ENCODE measurements at regions not wholly inside any gene's neighbourhood (a gene's known extent, or its start where the extent isn't known, plus 50 kb on each side); places are given as distances from the start of the nearest gene placed in this dataset.

DNA sequence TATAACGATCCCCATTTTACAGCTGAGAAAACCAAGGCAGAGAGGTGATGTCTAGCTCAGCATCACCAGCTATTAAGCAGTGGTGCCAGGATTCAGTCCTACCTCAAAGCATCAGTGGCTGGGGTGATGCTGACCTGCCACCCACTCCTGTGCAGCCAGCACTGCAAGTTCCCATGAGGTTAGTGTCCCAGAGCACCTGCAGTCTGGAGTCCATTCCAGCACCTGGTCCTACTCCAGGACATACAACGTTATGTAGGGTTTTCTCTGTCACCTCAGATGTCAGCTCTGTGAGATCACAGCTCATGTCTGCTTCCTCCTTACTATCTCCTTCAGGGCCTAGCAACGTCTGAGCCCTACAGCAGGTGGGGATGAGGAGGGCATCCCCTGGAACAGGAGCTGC, 328.0 kb upstream of the HS6ST1 start:
- no peaks in the 10 kb centered on the region for H3K36me3 ChIP-seq (ENCODE audit: control insufficient read depth in 2 of 2, insufficient read depth in 2 of 2, low read length in 1 of 2)
- peaks cover 6 to 34% of the 10 kb centered on the region in 2 donors for H3K4me1 ChIP-seq (ENCODE audit: control insufficient read depth in 2 of 2, insufficient read depth in 2 of 2, low read length in 2 of 2)
- DNase-seq (ENCODE audit: low read depth in 6 of 9, low spot score in 9 of 9), result peak in 1 of 9 donors; percentile 31
- 40% methylated on average over 3 of the region's 3 CpGs for WGBS
- no peaks in the 10 kb centered on the region for H3K9me3 ChIP-seq (ENCODE audit: control insufficient read depth in 2 of 2, insufficient read depth in 1 of 2, low read length in 1 of 2)
- H3K27me3 ChIP-seq (ENCODE audit: control insufficient read depth in 2 of 2, insufficient read depth in 1 of 2, low read length in 1 of 2), result no peaks in the 10 kb centered on the region
- H3K4me3 ChIP-seq (ENCODE audit: low read length in 2 of 2), result no peak overlapping the region
- H3K27ac ChIP-seq (ENCODE audit: low read depth in 1 of 2, low read length in 1 of 2), result peak overlapping the region in 1 of 2 donors; percentile 36

DNA sequence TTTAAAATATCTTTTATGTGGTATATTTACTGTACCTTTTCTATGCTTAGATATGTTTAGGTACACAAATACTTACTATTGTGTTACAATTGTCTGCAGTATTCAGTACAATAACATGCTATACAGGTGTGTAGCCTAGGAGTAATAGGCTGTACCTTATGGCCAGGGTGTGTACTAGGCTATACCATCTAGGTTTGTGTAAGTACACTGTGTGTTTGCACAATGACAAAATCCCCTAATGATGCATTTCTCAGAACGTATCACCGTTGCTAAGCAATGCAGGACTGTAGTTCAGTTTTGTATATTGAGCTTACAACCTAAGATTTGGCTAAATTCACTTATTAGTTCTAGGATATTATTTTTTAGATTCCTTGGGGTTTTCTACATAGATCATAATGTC, 332.3 kb upstream of the HS6ST1 start:
- peaks cover 0 to 15% of the 10 kb centered on the region in 2 donors for H3K4me1 ChIP-seq (ENCODE audit: control insufficient read depth in 2 of 2, insufficient read depth in 2 of 2, low read length in 2 of 2)
- H3K27ac ChIP-seq (ENCODE audit: low read depth in 1 of 2, low read length in 1 of 2), result no peak overlapping the region
- DNase-seq (ENCODE audit: low read depth in 6 of 9, low spot score in 9 of 9), result no peak
- H3K27me3 ChIP-seq (ENCODE audit: control insufficient read depth in 2 of 2, insufficient read depth in 1 of 2, low read length in 1 of 2), result no peaks in the 10 kb centered on the region
- H3K4me3 ChIP-seq (ENCODE audit: low read length in 2 of 2), result no peak overlapping the region
- no peaks in the 10 kb centered on the region for H3K36me3 ChIP-seq (ENCODE audit: control insufficient read depth in 2 of 2, insufficient read depth in 2 of 2, low read length in 1 of 2)
- WGBS, result 71% methylated on average over 2 of the region's 2 CpGs
- no peaks in the 10 kb centered on the region for H3K9me3 ChIP-seq (ENCODE audit: control insufficient read depth in 2 of 2, insufficient read depth in 1 of 2, low read length in 1 of 2)

DNA sequence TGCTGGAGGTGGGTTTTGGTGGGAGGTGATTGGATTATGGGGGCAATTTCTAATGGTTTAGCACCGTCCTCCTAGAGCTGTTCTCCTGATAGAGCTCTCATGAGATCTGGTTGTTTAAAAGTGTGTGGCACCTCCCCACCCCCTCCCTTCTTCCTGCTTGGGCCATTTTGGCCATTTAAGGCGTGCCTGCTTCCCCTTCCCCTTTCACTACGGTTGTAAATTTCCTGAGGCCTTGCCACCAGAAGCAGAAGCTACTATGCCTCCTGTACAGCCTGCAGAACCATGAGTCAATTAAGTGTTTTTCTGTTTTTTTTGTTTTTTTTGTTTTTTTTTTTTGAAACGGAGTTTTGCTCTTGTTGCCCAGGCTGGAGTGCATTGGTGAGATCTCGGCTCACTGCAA, 335.7 kb upstream of the HS6ST1 start:
- H3K9me3 ChIP-seq (ENCODE audit: control insufficient read depth in 2 of 2, insufficient read depth in 1 of 2, low read length in 1 of 2), result peaks cover 0 to 4% of the 10 kb centered on the region in 2 donors
- no peaks in the 10 kb centered on the region for H3K27me3 ChIP-seq (ENCODE audit: control insufficient read depth in 2 of 2, insufficient read depth in 1 of 2, low read length in 1 of 2)
- WGBS, result 59% methylated on average over 5 of the region's 5 CpGs
- H3K4me3 ChIP-seq (ENCODE audit: low read length in 2 of 2), result no peak overlapping the region
- H3K36me3 ChIP-seq (ENCODE audit: control insufficient read depth in 2 of 2, insufficient read depth in 2 of 2, low read length in 1 of 2), result no peaks in the 10 kb centered on the region
- H3K4me1 ChIP-seq (ENCODE audit: control insufficient read depth in 2 of 2, insufficient read depth in 2 of 2, low read length in 2 of 2), result peaks cover 0 to 4% of the 10 kb centered on the region in 2 donors
- peak in 1 of 9 donors; percentile 47 for DNase-seq (ENCODE audit: low read depth in 6 of 9, low spot score in 9 of 9)
- no peak overlapping the region for H3K27ac ChIP-seq (ENCODE audit: low read depth in 1 of 2, low read length in 1 of 2)

DNA sequence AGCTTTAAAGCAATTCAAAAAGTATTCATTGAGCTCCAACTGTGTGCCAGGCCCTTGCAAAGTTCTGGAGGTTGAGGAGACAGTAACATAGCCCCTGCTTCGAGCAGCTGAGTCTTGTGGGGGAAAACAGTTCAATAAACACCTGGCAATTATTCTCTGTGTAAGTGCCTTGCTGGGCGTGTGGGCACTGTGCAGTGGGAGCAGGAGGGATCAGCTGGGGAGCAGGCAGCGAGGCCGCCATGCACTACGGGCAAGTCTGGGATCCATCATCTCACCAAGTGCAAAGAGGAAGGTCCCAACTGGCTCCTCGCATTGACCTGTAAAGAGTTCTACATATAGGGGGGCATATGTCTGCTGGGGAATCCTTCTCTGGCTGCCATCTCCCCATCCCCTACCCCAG, 342.2 kb upstream of the HS6ST1 start:
- H3K9me3 ChIP-seq (ENCODE audit: control insufficient read depth in 2 of 2, insufficient read depth in 1 of 2, low read length in 1 of 2), result peaks cover 0 to 11% of the 10 kb centered on the region in 2 donors
- H3K27me3 ChIP-seq (ENCODE audit: control insufficient read depth in 2 of 2, insufficient read depth in 1 of 2, low read length in 1 of 2), result no peaks in the 10 kb centered on the region
- DNase-seq (ENCODE audit: low read depth in 6 of 9, low spot score in 9 of 9), result peak in 1 of 9 donors; percentile 32
- H3K36me3 ChIP-seq (ENCODE audit: control insufficient read depth in 2 of 2, insufficient read depth in 2 of 2, low read length in 1 of 2), result no peaks in the 10 kb centered on the region
- no peak overlapping the region for H3K27ac ChIP-seq (ENCODE audit: low read depth in 1 of 2, low read length in 1 of 2)
- H3K4me1 ChIP-seq (ENCODE audit: control insufficient read depth in 2 of 2, insufficient read depth in 2 of 2, low read length in 2 of 2), result peaks cover 18 to 52% of the 10 kb centered on the region in 2 donors
- no peak overlapping the region for H3K4me3 ChIP-seq (ENCODE audit: low read length in 2 of 2)
- 55% methylated on average over 6 of the region's 6 CpGs for WGBS

DNA sequence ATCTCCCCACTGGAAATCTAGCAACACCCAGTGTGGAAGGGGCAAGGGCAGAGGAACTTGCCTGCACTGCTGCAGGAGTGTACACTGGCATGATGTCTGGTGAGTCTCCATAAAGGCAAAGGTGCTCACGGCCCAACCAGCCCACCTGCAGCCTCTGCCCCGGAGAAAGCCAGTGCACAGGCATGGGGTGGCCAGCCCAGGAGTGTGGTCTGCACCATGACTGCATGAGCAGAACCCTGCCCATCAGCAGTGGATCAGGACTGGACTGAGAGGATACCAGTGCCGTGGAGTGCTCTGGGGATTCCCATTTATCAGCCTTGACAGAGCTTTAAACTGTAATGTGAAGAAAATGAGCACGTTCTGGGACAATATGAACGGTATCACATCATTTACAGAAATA, 342.6 kb upstream of the HS6ST1 start:
- DNase-seq (ENCODE audit: low read depth in 6 of 9, low spot score in 9 of 9), result no peak
- Histone ChIP-seq H3K27ac (ENCODE audit: low read depth in 1 of 2, low read length in 1 of 2) (no peak overlapping the region), H3K36me3 (ENCODE audit: control insufficient read depth in 2 of 2, insufficient read depth in 2 of 2, low read length in 1 of 2) (no peaks in the 10 kb centered on the region), H3K4me3 (ENCODE audit: low read length in 2 of 2) (no peak overlapping the region), H3K27me3 (ENCODE audit: control insufficient read depth in 2 of 2, insufficient read depth in 1 of 2, low read length in 1 of 2) (no peaks in the 10 kb centered on the region), H3K4me1 (ENCODE audit: control insufficient read depth in 2 of 2, insufficient read depth in 2 of 2, low read length in 2 of 2) (peaks cover 18 to 52% of the 10 kb centered on the region in 2 donors), H3K9me3 (ENCODE audit: control insufficient read depth in 2 of 2, insufficient read depth in 1 of 2, low read length in 1 of 2) (peaks cover 0 to 11% of the 10 kb centered on the region in 2 donors)
- 90% methylated on average over 5 of the region's 5 CpGs for WGBS

DNA sequence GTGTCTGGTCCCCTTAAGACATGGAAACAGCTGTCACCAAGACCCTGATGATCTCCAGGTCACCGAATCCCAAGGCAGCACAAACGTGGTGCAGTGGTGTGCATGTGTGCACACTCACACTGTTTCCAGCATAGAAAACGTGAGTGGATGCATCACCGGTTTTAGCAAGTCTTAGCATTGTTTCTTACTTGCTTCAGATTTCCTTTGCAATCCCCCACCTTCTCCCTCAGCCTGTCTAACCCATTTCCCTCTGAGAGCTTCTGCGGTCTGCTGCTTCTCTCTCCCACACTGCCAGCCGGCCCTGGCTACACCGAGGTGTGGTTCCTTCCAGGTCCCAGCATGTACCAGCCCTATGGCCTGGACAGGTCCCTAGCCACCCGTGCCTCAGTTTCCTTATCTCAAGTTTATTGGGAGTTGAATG, 343.4 kb upstream of the HS6ST1 start:
- peak overlapping the region in 1 of 2 donors; percentile 19 for H3K27ac ChIP-seq (ENCODE audit: low read depth in 1 of 2, low read length in 1 of 2)
- WGBS, result 9% methylated on average over 8 of the region's 8 CpGs
- H3K36me3 ChIP-seq (ENCODE audit: control insufficient read depth in 2 of 2, insufficient read depth in 2 of 2, low read length in 1 of 2), result no peaks in the 10 kb centered on the region
- H3K27me3 ChIP-seq (ENCODE audit: control insufficient read depth in 2 of 2, insufficient read depth in 1 of 2, low read length in 1 of 2), result no peaks in the 10 kb centered on the region
- H3K9me3 ChIP-seq (ENCODE audit: control insufficient read depth in 2 of 2, insufficient read depth in 1 of 2, low read length in 1 of 2), result peaks cover 0 to 8% of the 10 kb centered on the region in 2 donors
- peaks cover 18 to 52% of the 10 kb centered on the region in 2 donors for H3K4me1 ChIP-seq (ENCODE audit: control insufficient read depth in 2 of 2, insufficient read depth in 2 of 2, low read length in 2 of 2)
- no peak overlapping the region for H3K4me3 ChIP-seq (ENCODE audit: low read length in 2 of 2)
- DNase-seq (ENCODE audit: low read depth in 6 of 9, low spot score in 9 of 9), result peak in 3 of 9 donors; percentile 35 to 65 (median 40)

DNA sequence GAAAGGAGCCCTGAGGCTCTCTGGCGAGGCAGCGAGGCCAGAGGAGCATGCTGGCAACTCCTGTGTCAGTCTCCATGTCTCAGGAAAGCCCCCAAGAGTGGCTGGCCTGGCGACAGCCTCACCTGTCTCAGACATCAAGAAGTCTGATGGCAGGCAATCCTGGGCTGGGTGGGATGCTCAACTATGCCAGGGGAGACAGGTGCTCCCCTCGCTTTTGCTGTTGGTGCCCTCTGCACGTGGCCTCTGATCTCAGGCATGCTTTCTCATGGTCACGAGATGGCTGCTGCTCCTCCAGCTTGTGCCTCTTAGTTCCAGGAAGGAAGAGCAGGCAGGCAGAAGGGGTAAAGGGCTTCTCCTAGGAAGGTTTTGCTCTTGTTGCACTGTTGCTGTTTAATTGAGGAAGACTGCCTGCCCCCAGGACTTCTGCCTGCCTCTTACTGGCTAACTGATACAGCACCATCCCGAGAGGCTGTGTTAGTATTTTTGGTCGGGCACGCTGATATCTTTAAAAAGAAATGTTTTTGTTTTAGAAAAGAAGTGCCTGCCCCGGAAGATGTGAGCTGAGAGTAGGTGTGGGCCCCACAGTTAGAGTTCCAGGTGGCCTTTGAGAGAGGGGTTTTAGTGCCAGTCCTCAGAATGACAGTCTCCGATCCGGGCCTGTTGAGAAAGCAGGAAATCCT, 344.8 kb upstream of the HS6ST1 start:
- Histone ChIP-seq H3K27ac (ENCODE audit: low read depth in 1 of 2, low read length in 1 of 2) (peak overlapping the region in 1 of 2 donors; percentile 46), H3K27me3 (ENCODE audit: control insufficient read depth in 2 of 2, insufficient read depth in 1 of 2, low read length in 1 of 2) (no peaks in the 10 kb centered on the region), H3K4me3 (ENCODE audit: low read length in 2 of 2) (no peak overlapping the region), H3K36me3 (ENCODE audit: control insufficient read depth in 2 of 2, insufficient read depth in 2 of 2, low read length in 1 of 2) (no peaks in the 10 kb centered on the region), H3K9me3 (ENCODE audit: control insufficient read depth in 2 of 2, insufficient read depth in 1 of 2, low read length in 1 of 2) (peaks cover 0 to 8% of the 10 kb centered on the region in 2 donors), H3K4me1 (ENCODE audit: control insufficient read depth in 2 of 2, insufficient read depth in 2 of 2, low read length in 2 of 2) (peaks cover 18 to 52% of the 10 kb centered on the region in 2 donors)
- 90% methylated on average over 12 of the region's 12 CpGs for WGBS
- peak in 1 of 9 donors; percentile 28 for DNase-seq (ENCODE audit: low read depth in 6 of 9, low spot score in 9 of 9)

DNA sequence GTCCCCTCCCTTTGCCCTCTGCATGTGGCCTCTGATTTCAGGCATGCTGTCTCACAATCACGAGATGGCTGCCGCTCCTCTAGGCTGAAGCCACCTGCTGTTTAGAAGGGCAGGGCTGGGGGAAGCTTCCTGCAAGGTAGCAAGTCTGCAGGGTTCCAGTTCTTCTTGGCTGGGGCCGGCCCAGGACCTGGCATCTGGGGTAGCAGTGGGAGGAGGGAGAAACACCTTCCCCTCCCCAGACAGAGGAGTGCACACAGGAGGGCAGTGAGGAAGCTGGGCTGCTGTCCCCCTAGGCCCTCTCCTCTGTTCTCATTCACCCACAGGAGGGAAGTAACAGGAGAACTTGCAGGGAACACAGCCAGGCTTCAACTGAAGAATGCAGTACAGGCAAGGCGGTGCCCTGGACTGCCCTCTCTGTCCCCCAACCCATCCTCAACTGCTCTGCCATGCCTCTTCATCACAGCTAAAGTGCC, 345.9 kb upstream of the HS6ST1 start:
- Histone ChIP-seq H3K4me1 (ENCODE audit: control insufficient read depth in 2 of 2, insufficient read depth in 2 of 2, low read length in 2 of 2) (peaks cover 22 to 57% of the 10 kb centered on the region in 2 donors), H3K9me3 (ENCODE audit: control insufficient read depth in 2 of 2, insufficient read depth in 1 of 2, low read length in 1 of 2) (peaks cover 0 to 8% of the 10 kb centered on the region in 2 donors), H3K27ac (ENCODE audit: low read depth in 1 of 2, low read length in 1 of 2) (peak overlapping the region in 1 of 2 donors; percentile 71), H3K4me3 (ENCODE audit: low read length in 2 of 2) (no peak overlapping the region), H3K27me3 (ENCODE audit: control insufficient read depth in 2 of 2, insufficient read depth in 1 of 2, low read length in 1 of 2) (no peaks in the 10 kb centered on the region), H3K36me3 (ENCODE audit: control insufficient read depth in 2 of 2, insufficient read depth in 2 of 2, low read length in 1 of 2) (no peaks in the 10 kb centered on the region)
- 33% methylated on average over 4 of the region's 4 CpGs for WGBS
- peak in 5 of 9 donors; percentile 47 to 81 (median 54) for DNase-seq (ENCODE audit: low read depth in 6 of 9, low spot score in 9 of 9)

DNA sequence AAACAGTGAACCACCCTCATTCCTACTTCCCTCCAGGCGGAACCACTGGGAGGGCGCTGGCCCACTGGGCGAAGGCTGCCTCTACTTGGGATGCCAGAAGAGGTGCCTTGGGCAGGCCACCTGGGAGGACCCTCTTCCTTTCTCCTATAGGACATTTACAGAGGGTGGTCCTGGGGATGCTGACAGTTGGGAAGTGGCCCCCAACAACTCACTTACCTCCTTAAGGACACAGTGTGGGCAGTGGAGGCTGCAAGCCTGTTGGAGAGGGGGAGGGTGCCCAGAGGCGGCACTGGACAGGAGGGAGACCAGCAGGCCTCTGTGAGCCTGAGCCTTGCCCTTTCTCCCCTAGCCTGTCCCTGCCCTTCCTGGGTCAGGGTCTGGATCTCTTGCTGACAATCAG, 346.4 kb upstream of the HS6ST1 start:
- H3K36me3 ChIP-seq (ENCODE audit: control insufficient read depth in 2 of 2, insufficient read depth in 2 of 2, low read length in 1 of 2), result no peaks in the 10 kb centered on the region
- no peaks in the 10 kb centered on the region for H3K27me3 ChIP-seq (ENCODE audit: control insufficient read depth in 2 of 2, insufficient read depth in 1 of 2, low read length in 1 of 2)
- no peak overlapping the region for H3K4me3 ChIP-seq (ENCODE audit: low read length in 2 of 2)
- no peak overlapping the region for H3K27ac ChIP-seq (ENCODE audit: low read depth in 1 of 2, low read length in 1 of 2)
- no peak for DNase-seq (ENCODE audit: low read depth in 6 of 9, low spot score in 9 of 9)
- peaks cover 0 to 8% of the 10 kb centered on the region in 2 donors for H3K9me3 ChIP-seq (ENCODE audit: control insufficient read depth in 2 of 2, insufficient read depth in 1 of 2, low read length in 1 of 2)
- 96% methylated on average over 4 of the region's 4 CpGs for WGBS
- peaks cover 22 to 57% of the 10 kb centered on the region in 2 donors for H3K4me1 ChIP-seq (ENCODE audit: control insufficient read depth in 2 of 2, insufficient read depth in 2 of 2, low read length in 2 of 2)

Measured in thymus (tissue), 11 donors.